Endothelial cell of umbilical vein (primary cell): ENCODE measurements at regions not wholly inside any gene's neighbourhood (a gene's known extent, or its start where the extent isn't known, plus 50 kb on each side); places are given as distances from the start of the nearest gene placed in this dataset.

Experiments used
- BruUV-seq: library from RNA; stranded (reverse); fragments of 400-500 nt; replicated peaks from 2 replicates; lab custom pipeline; 2021; lab: Mats Ljungman, UMichigan
- CTCF ChIA-PET: fragments of 300-600, 350-600 bp; sonication (Branson Sonifier 250); formaldehyde crosslinking; loops from one replicate; lab custom pipeline; 2021; ENCODE audit warnings: antibody characterized with exemption, inconsistent platforms; lab: Charles Lee
- POLR2A ChIA-PET: fragments of 300-600, 350-600 bp; sonication (Branson Sonifier 250); formaldehyde crosslinking; loops from one replicate; lab custom pipeline; 2021; ENCODE audit warnings: antibody characterized with exemption, inconsistent platforms; lab: Charles Lee
- DNase-seq: peaks from one replicate; pipeline ENCODE4 v3.0.0-alpha.2; 2011; ENCODE audit warnings: low read depth, low spot score
- FAIRE-seq: peaks from 2 replicates; lab custom pipeline; 2011; peaks lifted over from hg19 to GRCh38; lab: Jason Lieb, UNC
- H2AFZ ChIP-seq: 2 replicates; pipeline ENCODE4 v1.6.0; 2012; ENCODE audit warnings: low read depth, low read length, control low read depth, inconsistent platforms
- H3K27ac ChIP-seq: 2 replicates; pipeline ENCODE4 v1.5.1; 2011; ENCODE audit warnings: low read depth, mild to moderate bottlenecking, control low read depth, low read length, moderate library complexity; ENCODE audit not compliant: insufficient read depth
- H3K27me3 ChIP-seq, 2 experiments: 2 replicates each; pipeline versions ENCODE4 v1.6.0 to v1.6.1; 2011; ENCODE audit warnings: low read length in 2 of 2, mixed read lengths in 1 of 2; ENCODE audit not compliant: control insufficient read depth in 2 of 2, insufficient read depth in 2 of 2
- H3K36me3 ChIP-seq, 2 experiments: 2 replicates in 1 of 2; 3 replicates in 1 of 2; pipeline ENCODE4 v1.5.1; 2011; ENCODE audit warnings: low read length in 2 of 2, mild to moderate bottlenecking in 1 of 2, moderate library complexity in 1 of 2; ENCODE audit not compliant: control insufficient read depth in 2 of 2, insufficient read depth in 2 of 2; ENCODE audit errors: extremely low read depth in 1 of 2
- H3K4me1 ChIP-seq: 3 replicates; pipeline ENCODE4 v1.5.1; 2011; ENCODE audit warnings: mild to moderate bottlenecking, low read length; ENCODE audit not compliant: control insufficient read depth, insufficient read depth; ENCODE audit errors: extremely low read depth
- H3K4me2 ChIP-seq: 2 replicates; pipeline ENCODE4 v1.6.1; 2011; ENCODE audit warnings: low read length, control low read depth, mixed read lengths; ENCODE audit not compliant: insufficient read depth
- H3K4me3 ChIP-seq, 3 experiments: fragments of 200-600 bp in 1 of 3; sonication (generic), shearing (Covaris generic) in 1 of 3; replicated peaks in 1 of 3; 2 replicates each; pipeline ENCODE4 v1.5.1; 2011 to 2016; ENCODE audit warnings: control low read depth in 3 of 3, low read length in 3 of 3, mild to moderate bottlenecking in 2 of 3, inconsistent platforms in 1 of 3, low read depth in 1 of 3, moderate library complexity in 1 of 3; ENCODE audit not compliant: insufficient read depth in 1 of 3
- H3K79me2 ChIP-seq: 2 replicates; pipeline ENCODE4 v1.6.0; 2012; ENCODE audit warnings: low read length, inconsistent platforms; ENCODE audit not compliant: control insufficient read depth, insufficient read depth
- H3K9ac ChIP-seq: replicated peaks from 2 replicates; pipeline ENCODE3; 2011; ENCODE audit warnings: low read length, control low read depth; ENCODE audit not compliant: insufficient read depth; ENCODE audit errors: extremely low read depth
- H3K9me1 ChIP-seq: replicated peaks from 3 replicates; pipeline ENCODE4 v1.6.0; 2011; ENCODE audit warnings: mild to moderate bottlenecking, low read length; ENCODE audit not compliant: control insufficient read depth, insufficient read depth; ENCODE audit errors: extremely low read depth
- H3K9me3 ChIP-seq: replicated peaks from 2 replicates; pipeline ENCODE4 v1.5.1; 2012; ENCODE audit warnings: low read length, inconsistent platforms; ENCODE audit not compliant: control insufficient read depth, insufficient read depth
- H4K20me1 ChIP-seq: replicated peaks from 2 replicates; pipeline ENCODE3; 2011; ENCODE audit warnings: mild to moderate bottlenecking, low read length; ENCODE audit not compliant: control insufficient read depth, insufficient read depth; ENCODE audit errors: extremely low read depth
- EZH2 ChIP-seq: IDR thresholded peaks from 2 replicates; pipeline ENCODE4 v1.6.1; 2012; ENCODE audit warnings: borderline replicate concordance, low read depth, mild to moderate bottlenecking, moderate library complexity, low read length, inconsistent platforms; ENCODE audit not compliant: severe bottlenecking
- FOS ChIP-seq: IDR thresholded peaks from 2 replicates; pipeline ENCODE4 v1.6.1; 2011; ENCODE audit warnings: mild to moderate bottlenecking, low read length, moderate library complexity, borderline replicate concordance; ENCODE audit not compliant: insufficient read depth
- GATA2 ChIP-seq: IDR thresholded peaks from 2 replicates; pipeline ENCODE4 v1.7.0; 2011; ENCODE audit warnings: low read depth, mild to moderate bottlenecking, moderate library complexity, mixed read lengths, low read length; ENCODE audit not compliant: insufficient read length, insufficient read depth
- JUN ChIP-seq: IDR thresholded peaks from 2 replicates; pipeline ENCODE4 v1.6.1; 2011; ENCODE audit warnings: borderline replicate concordance, low read depth; ENCODE audit not compliant: insufficient read length, insufficient read depth
- MYC ChIP-seq: IDR thresholded peaks from one replicate; pipeline ENCODE4 v1.6.1; 2011; ENCODE audit warnings: mild to moderate bottlenecking, low read depth, low read length
- POLR2A ChIP-seq: IDR thresholded peaks from 2 replicates; pipeline ENCODE4 v1.6.1; 2012; ENCODE audit warnings: low read depth, mild to moderate bottlenecking, control low read depth, low read length
- POLR2AphosphoS5 ChIP-seq: IDR thresholded peaks from 2 replicates; pipeline ENCODE4 v1.6.1; 2012; ENCODE audit warnings: low read depth, mild to moderate bottlenecking, control low read depth, low read length, moderate library complexity; ENCODE audit not compliant: insufficient read depth
- dilution Hi-C: fragments of 300-500 bp; cut with MboI; formaldehyde crosslinking; loops from one replicate; pipeline ENCODE4 v1.15.0; 2019; ENCODE audit warnings: low sequenced_read_pairs; ENCODE audit not compliant: extremely low pct_ligation_motif_present
- intact Hi-C: fragments of 100-400 bp; cut with micrococcal nuclease; formaldehyde crosslinking; loops from one replicate; pipeline ENCODE4 v1.10.0; 2022
- TF ChIP-seq, protein P1 (sequence below), 2 donors: IDR thresholded peaks; 1 replicate in 1 of 2; 2 replicates in 1 of 2; pipeline ENCODE4 v1.5.1; 2011; ENCODE audit warnings: low read length in 2 of 2, mild to moderate bottlenecking in 2 of 2, moderate library complexity in 2 of 2, control low read depth in 1 of 2, inconsistent platforms in 1 of 2, low read depth in 1 of 2; ENCODE audit not compliant: insufficient read depth in 1 of 2; ENCODE audit errors: extremely low read depth in 1 of 2
- TF ChIP-seq, protein P2 (sequence below): IDR thresholded peaks from 2 replicates; pipeline ENCODE4 v1.6.1; 2011; ENCODE audit not compliant: insufficient read depth, insufficient read length

DNA sequence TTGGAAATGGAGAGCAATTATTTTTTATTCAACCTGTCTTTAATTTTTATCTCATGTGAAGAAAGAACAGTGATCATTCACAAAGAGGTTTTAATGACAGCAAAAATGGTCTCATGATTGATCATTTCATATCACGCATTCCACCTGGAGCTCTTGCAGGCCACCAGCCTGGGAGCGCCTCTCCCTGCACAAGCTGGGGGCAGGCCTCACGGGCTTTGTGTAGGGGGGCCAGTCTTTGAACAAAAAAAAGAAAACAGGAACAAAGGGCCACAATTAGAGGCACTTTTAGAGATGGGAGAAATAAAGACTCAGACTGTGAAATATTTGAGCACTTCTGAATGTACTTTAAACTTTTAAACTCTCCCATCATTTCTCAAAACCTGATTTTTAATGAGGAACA, 232.9 kb downstream of the CHD9NB start:
- Histone ChIP-seq H3K4me1 (no peaks in the 10 kb centered on the region), H2AFZ (no peak overlapping the region), H4K20me1 (no peaks in the 10 kb centered on the region), H3K27me3 (no peaks in the 10 kb centered on the region), H3K9ac (no peak overlapping the region), H3K27ac (no peak overlapping the region), H3K36me3 (no peaks in the 10 kb centered on the region), H3K79me2 (no peaks in the 10 kb centered on the region), H3K9me1 (no peaks in the 10 kb centered on the region), H3K4me3 (no peak overlapping the region), H3K9me3 (no peaks in the 10 kb centered on the region), H3K4me2 (no peak overlapping the region)
- TF ChIP-seq GATA2: no peak
- TF ChIP-seq, protein P1, sequence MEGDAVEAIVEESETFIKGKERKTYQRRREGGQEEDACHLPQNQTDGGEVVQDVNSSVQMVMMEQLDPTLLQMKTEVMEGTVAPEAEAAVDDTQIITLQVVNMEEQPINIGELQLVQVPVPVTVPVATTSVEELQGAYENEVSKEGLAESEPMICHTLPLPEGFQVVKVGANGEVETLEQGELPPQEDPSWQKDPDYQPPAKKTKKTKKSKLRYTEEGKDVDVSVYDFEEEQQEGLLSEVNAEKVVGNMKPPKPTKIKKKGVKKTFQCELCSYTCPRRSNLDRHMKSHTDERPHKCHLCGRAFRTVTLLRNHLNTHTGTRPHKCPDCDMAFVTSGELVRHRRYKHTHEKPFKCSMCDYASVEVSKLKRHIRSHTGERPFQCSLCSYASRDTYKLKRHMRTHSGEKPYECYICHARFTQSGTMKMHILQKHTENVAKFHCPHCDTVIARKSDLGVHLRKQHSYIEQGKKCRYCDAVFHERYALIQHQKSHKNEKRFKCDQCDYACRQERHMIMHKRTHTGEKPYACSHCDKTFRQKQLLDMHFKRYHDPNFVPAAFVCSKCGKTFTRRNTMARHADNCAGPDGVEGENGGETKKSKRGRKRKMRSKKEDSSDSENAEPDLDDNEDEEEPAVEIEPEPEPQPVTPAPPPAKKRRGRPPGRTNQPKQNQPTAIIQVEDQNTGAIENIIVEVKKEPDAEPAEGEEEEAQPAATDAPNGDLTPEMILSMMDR (IDR thresholded peaks at IDR 0.05; ENCODE audit: extremely low read depth in 1 of 2, insufficient read depth in 1 of 2, low read depth in 1 of 2, low read length in 2 of 2): no peak
- ChIA-PET CTCF (no interaction called here), POLR2A (no interaction called here)
- BruUV-seq: no TSS peak
- dilution Hi-C loops: no loop called here
- intact Hi-C loops: no loop called here
- no peak for DNase-seq
- FAIRE-seq: no peak

DNA sequence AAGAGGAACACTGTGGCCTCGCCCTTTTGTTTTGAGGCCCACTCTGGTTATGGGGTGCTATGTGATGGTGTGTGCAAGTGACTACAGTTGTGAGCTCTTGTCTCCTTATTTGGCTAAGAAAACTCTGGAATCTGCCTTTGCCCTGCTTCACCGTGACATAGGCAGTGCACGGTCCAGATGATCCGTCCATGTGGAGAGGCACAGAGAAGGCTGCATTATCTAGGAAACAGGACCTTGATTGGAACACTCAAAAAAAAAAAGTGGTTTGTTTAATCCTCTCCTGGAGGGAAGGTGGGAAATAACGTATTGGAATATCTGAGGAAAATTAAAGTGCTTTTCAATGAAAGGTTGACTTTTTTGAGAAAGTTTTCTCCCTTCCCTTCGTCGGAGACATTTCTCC, 233.3 kb downstream of the CHD9NB start:
- dilution Hi-C loops (no loop called here), intact Hi-C loops (no loop called here)
- Histone ChIP-seq H3K27ac (no peak overlapping the region), H3K36me3 (no peaks in the 10 kb centered on the region), H4K20me1 (no peaks in the 10 kb centered on the region), H3K9ac (no peak overlapping the region), H3K9me3 (no peaks in the 10 kb centered on the region), H3K4me2 (no peak overlapping the region), H3K9me1 (no peaks in the 10 kb centered on the region), H3K27me3 (no peaks in the 10 kb centered on the region), H3K4me1 (no peaks in the 10 kb centered on the region), H2AFZ (no peak overlapping the region), H3K79me2 (no peaks in the 10 kb centered on the region), H3K4me3 (no peak overlapping the region)
- no peak for DNase-seq
- no TSS peak for BruUV-seq
- TF ChIP-seq GATA2 (no peak), POLR2AphosphoS5 (no peak), JUN (no peak), FOS (no peak), EZH2 (no peak), POLR2A (no peak), MYC (no peak)
- TF ChIP-seq, protein P1 (IDR thresholded peaks at IDR 0.05; ENCODE audit: extremely low read depth in 1 of 2, insufficient read depth in 1 of 2, low read depth in 1 of 2, low read length in 2 of 2): no peak
- TF ChIP-seq, protein P2, sequence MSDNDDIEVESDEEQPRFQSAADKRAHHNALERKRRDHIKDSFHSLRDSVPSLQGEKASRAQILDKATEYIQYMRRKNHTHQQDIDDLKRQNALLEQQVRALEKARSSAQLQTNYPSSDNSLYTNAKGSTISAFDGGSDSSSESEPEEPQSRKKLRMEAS: no peak
- POLR2A ChIA-PET: no interaction called here
- CTCF ChIA-PET: no interaction called here
- no peak for FAIRE-seq
